Activated T-helper 1 cell treated with anti-CD3 and anti-CD28 coated beads, Interleukin-12 subunit alpha, Interleukin-12 subunit beta, Interleukin-2, Interleukin-4 antibody, amounts not matched to agents 30 ng/mL and 10 ng/mL and 1 ng/mL, durations not matched to agents 14 hours and 24 hours and 36 hours (primary cell): ENCODE measurements at regions not wholly inside any gene's neighbourhood (a gene's known extent, or its start where the extent isn't known, plus 50 kb on each side); places are given as distances from the start of the nearest gene placed in this dataset.

Experiments
- DNase-seq: peaks from one replicate; pipeline ENCODE4 v3.0.0; 2021; ENCODE audit warnings: low spot score
- H3K27ac Mint-ChIP-seq: one replicate; pipeline ENCODE4 v1.8.0; 2021; ENCODE audit warnings: mild to moderate bottlenecking, mixed read lengths
- H3K27me3 Mint-ChIP-seq: one replicate; pipeline ENCODE4 v1.8.0; 2022; ENCODE audit warnings: mild to moderate bottlenecking, moderate library complexity, mixed read lengths; ENCODE audit not compliant: insufficient read depth
- H3K36me3 Mint-ChIP-seq: one replicate; pipeline ENCODE4 v1.8.0; 2021; ENCODE audit warnings: low read depth, mixed read lengths
- H3K4me1 Mint-ChIP-seq: one replicate; pipeline ENCODE4 v1.8.0; 2021; ENCODE audit warnings: low read depth, mixed read lengths
- H3K4me3 Mint-ChIP-seq: one replicate; pipeline ENCODE4 v1.8.0; 2021; ENCODE audit warnings: mild to moderate bottlenecking, moderate library complexity, mixed read lengths
- H3K9me3 Mint-ChIP-seq: one replicate; pipeline ENCODE4 v1.8.0; 2021; ENCODE audit warnings: mixed read lengths
- intact Hi-C: fragments of 100-400 bp; cut with micrococcal nuclease; formaldehyde crosslinking; loops from one replicate; pipeline ENCODE4 v1.15.1; 2024

- DNase-seq: no peak
- H3K4me3 Mint-ChIP-seq: no peak overlapping the region
- H3K4me1 Mint-ChIP-seq: peaks cover 6% of the 10 kb centered on the region
- H3K36me3 Mint-ChIP-seq: peaks cover 1% of the 10 kb centered on the region
- H3K9me3 Mint-ChIP-seq: no peaks in the 10 kb centered on the region
- no peak overlapping the region for H3K27ac Mint-ChIP-seq
- H3K27me3 Mint-ChIP-seq: no peaks in the 10 kb centered on the region
- intact Hi-C loops: no loop called here
These were observed 84.6 kb upstream of the FAM3C start for GRCh38 chr7:121480566-121481335.

- H3K4me3 Mint-ChIP-seq: no peak overlapping the region
- no peak for DNase-seq
- H3K4me1 Mint-ChIP-seq: peaks cover 6% of the 10 kb centered on the region
- no peaks in the 10 kb centered on the region for H3K27me3 Mint-ChIP-seq
- peaks cover 1% of the 10 kb centered on the region for H3K36me3 Mint-ChIP-seq
- intact Hi-C loops: no loop called here
- no peak overlapping the region for H3K27ac Mint-ChIP-seq
- no peaks in the 10 kb centered on the region for H3K9me3 Mint-ChIP-seq
These were observed 84.0 kb upstream of the FAM3C start for GRCh38 chr7:121480058-121480457.

DNA sequence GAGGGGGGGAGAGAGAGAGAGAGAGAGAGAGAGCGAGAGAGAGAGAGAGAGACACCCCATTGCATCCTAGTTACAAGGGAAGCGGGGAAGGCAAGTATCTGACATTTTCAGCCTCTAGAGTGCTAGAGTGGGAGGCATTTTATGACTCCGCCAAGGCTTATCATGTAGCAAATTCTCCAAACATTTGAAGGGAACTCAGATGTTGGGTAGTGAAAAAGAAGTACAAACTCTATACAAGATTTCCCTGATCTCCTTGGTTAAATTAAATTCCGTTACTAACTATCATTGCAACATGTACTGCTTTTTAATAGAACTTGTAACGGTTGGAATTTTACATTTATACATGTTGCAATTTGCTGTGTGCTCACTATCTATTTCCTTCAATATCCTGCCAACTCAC, 83.4 kb upstream of the FAM3C start:
- peaks cover 6% of the 10 kb centered on the region for H3K4me1 Mint-ChIP-seq
- intact Hi-C loops: no loop called here
- no peak overlapping the region for H3K27ac Mint-ChIP-seq
- no peak for DNase-seq
- no peak overlapping the region for H3K4me3 Mint-ChIP-seq
- H3K36me3 Mint-ChIP-seq: peaks cover 1% of the 10 kb centered on the region
- H3K27me3 Mint-ChIP-seq: no peaks in the 10 kb centered on the region
- no peaks in the 10 kb centered on the region for H3K9me3 Mint-ChIP-seq

- H3K36me3 Mint-ChIP-seq: no peaks in the 10 kb centered on the region
These were observed 79.7 kb upstream of the FAM3C start for GRCh38 chr7:121475806-121476205.

DNA sequence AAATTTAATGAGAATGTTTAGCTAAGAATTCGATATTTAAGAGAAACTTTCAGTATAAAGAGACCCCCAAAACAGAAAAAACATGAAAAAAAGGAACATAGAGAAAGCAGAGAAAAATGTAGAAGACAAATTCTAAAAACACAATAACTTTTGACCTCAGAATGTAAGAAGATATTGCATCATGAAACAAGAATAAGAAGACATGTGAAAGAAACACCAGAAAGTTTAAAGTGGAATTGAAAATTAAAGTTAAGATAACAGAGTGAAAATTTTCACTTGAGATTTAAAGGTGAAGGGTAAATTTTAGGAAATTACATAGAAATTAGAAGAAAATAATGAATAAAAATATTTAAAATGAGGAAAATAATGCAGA, 78.2 kb upstream of the FAM3C start:
- H3K4me1 Mint-ChIP-seq: no peaks in the 10 kb centered on the region
- H3K36me3 Mint-ChIP-seq: no peaks in the 10 kb centered on the region
- no peaks in the 10 kb centered on the region for H3K9me3 Mint-ChIP-seq
- DNase-seq: no peak
- intact Hi-C loops: no loop called here
- no peaks in the 10 kb centered on the region for H3K27me3 Mint-ChIP-seq
- H3K27ac Mint-ChIP-seq: no peak overlapping the region
- no peak overlapping the region for H3K4me3 Mint-ChIP-seq

More at GRCh38 chr7:121475806-121476205, 79.7 kb upstream of the FAM3C start:
- Mint-ChIP-seq H3K27ac (no peak overlapping the region), H3K4me1 (no peaks in the 10 kb centered on the region), H3K27me3 (no peaks in the 10 kb centered on the region), H3K9me3 (no peaks in the 10 kb centered on the region), H3K4me3 (no peak overlapping the region)
- no peak for DNase-seq
- intact Hi-C loops: no loop called here

DNA sequence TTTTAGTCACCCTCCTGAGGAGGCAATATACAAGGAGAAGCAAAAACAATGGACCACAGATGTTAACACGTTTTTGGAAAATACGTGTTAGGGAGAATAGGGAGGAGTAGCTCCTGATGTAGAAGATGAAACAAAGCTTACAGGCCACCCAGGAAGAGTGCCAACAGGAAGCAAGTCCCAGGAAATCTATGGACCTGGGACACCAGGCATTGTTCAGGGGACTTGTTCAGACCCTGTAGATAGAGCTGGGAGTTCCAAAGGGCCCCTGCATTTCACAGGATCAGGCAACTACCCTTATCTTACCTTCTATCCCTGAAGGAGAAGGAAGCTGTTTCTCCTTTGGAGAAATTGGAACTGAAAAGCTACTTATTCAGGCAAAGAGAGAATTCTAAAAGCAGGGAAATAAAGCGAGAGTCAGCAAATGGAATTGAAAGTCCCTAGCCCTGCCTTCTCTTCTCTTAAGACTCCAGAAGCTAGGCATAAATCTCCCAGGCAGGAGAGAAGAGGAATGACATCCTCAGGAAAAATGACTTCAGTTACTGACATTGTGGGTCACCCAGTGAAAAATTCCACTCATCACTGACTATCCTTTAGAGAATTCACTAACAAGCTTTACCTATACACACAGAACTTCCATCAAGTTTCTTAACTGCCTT, 77.7 kb upstream of the FAM3C start:
- Mint-ChIP-seq H3K9me3 (no peaks in the 10 kb centered on the region), H3K27me3 (no peaks in the 10 kb centered on the region), H3K36me3 (no peaks in the 10 kb centered on the region), H3K4me1 (no peaks in the 10 kb centered on the region), H3K4me3 (no peak overlapping the region), H3K27ac (no peak overlapping the region)
- intact Hi-C loops: no loop called here
- no peak for DNase-seq

- H3K36me3 Mint-ChIP-seq: no peaks in the 10 kb centered on the region
- H3K27me3 Mint-ChIP-seq: no peaks in the 10 kb centered on the region
- intact Hi-C loops: no loop called here
- H3K9me3 Mint-ChIP-seq: peaks cover 5% of the 10 kb centered on the region
- no peak overlapping the region for H3K27ac Mint-ChIP-seq
- no peak for DNase-seq
- H3K4me3 Mint-ChIP-seq: no peak overlapping the region
- no peaks in the 10 kb centered on the region for H3K4me1 Mint-ChIP-seq
These were observed 70.3 kb upstream of the FAM3C start for GRCh38 chr7:121466455-121466854.

DNA sequence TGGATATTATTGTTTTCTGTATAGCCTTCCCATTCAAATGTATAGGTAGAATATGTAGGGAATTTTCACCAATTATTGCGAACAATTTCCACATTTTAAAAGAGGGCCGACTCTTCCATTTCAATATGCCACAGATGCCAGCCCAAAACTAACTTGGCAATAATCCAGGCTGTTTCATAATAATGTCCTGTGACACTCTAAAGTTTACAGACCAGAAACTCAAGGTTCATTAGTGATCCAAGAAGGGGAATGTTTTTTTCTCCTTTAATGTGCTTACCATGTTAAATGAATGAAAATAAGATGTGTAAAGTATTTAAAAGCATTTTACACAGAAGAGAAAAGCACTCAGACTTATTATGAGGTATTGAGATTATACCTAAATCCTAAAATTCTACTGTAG, 63.0 kb upstream of the FAM3C start:
- DNase-seq: no peak
- Mint-ChIP-seq H3K9me3 (peaks cover 5% of the 10 kb centered on the region), H3K4me3 (no peak overlapping the region), H3K4me1 (no peaks in the 10 kb centered on the region), H3K27me3 (peaks cover 5% of the 10 kb centered on the region), H3K27ac (no peak overlapping the region), H3K36me3 (peaks cover 4% of the 10 kb centered on the region)
- intact Hi-C loops: no loop called here

- Mint-ChIP-seq H3K27ac (no peak overlapping the region), H3K4me1 (no peaks in the 10 kb centered on the region), H3K9me3 (peaks cover 16% of the 10 kb centered on the region), H3K27me3 (peaks cover 5% of the 10 kb centered on the region), H3K4me3 (no peak overlapping the region), H3K36me3 (peaks cover 7% of the 10 kb centered on the region)
- DNase-seq: no peak
- intact Hi-C loops: no loop called here
These were observed 60.8 kb upstream of the FAM3C start for GRCh38 chr7:121456785-121457359.

DNA sequence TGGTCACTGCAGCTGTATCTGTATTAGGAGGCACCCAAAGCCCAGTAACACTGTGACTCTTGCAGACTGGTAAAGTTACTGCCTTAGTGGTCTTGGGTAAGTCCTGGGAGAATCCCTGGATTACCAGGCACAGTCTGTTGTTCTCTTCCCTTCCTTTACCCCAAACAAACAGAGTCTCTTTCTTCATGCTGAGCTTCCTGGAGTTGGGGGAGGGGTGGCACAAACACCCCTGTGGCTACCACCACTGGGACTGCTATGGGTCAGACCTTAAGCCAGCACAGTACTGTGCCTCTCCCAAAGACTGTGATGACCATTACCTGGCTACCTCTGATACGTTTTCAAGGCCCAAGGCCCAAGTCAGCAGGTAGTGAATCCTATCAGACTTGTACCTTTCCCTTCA, 59.9 kb upstream of the FAM3C start:
- Mint-ChIP-seq H3K36me3 (peaks cover 7% of the 10 kb centered on the region), H3K27ac (no peak overlapping the region), H3K4me3 (no peak overlapping the region), H3K4me1 (no peaks in the 10 kb centered on the region), H3K9me3 (peaks cover 16% of the 10 kb centered on the region), H3K27me3 (peaks cover 5% of the 10 kb centered on the region)
- no peak for DNase-seq
- intact Hi-C loops: no loop called here

GRCh38 chr7:121452389-121452788, 56.3 kb upstream of the FAM3C start:
- Mint-ChIP-seq H3K27ac (no peak overlapping the region), H3K4me1 (no peaks in the 10 kb centered on the region), H3K36me3 (peaks cover 4% of the 10 kb centered on the region), H3K4me3 (no peak overlapping the region), H3K27me3 (no peaks in the 10 kb centered on the region), H3K9me3 (peaks cover 16% of the 10 kb centered on the region)
- intact Hi-C loops: no loop called here
- DNase-seq: no peak

- H3K27ac Mint-ChIP-seq: no peak overlapping the region
These were observed 55.4 kb upstream of the FAM3C start for GRCh38 chr7:121451367-121452094.

GRCh38 chr7:121450631-121451198, 54.6 kb upstream of the FAM3C start:
- intact Hi-C loops: no loop called here
- DNase-seq: no peak

More at GRCh38 chr7:121451367-121452094, 55.4 kb upstream of the FAM3C start:
- no peak for DNase-seq
- Mint-ChIP-seq H3K27me3 (no peaks in the 10 kb centered on the region), H3K36me3 (peaks cover 6% of the 10 kb centered on the region), H3K4me1 (no peaks in the 10 kb centered on the region), H3K4me3 (no peak overlapping the region), H3K9me3 (peaks cover 16% of the 10 kb centered on the region)
- intact Hi-C loops: no loop called here

More at GRCh38 chr7:121450631-121451198, 54.6 kb upstream of the FAM3C start:
- H3K4me3 Mint-ChIP-seq: no peak overlapping the region
- H3K27ac Mint-ChIP-seq: no peak overlapping the region
- peaks cover 6% of the 10 kb centered on the region for H3K36me3 Mint-ChIP-seq
- no peaks in the 10 kb centered on the region for H3K27me3 Mint-ChIP-seq
- no peaks in the 10 kb centered on the region for H3K4me1 Mint-ChIP-seq
- H3K9me3 Mint-ChIP-seq: peaks cover 16% of the 10 kb centered on the region
